Prostate gland (tissue), 2 donors: ENCODE measurements at regions not wholly inside any gene's neighbourhood (a gene's known extent, or its start where the extent isn't known, plus 50 kb on each side); places are given as distances from the start of the nearest gene placed in this dataset.

Experiments
- POLR2A ChIP-seq: fragments of 450-650 bp; IDR thresholded peaks from one replicate; pipeline ENCODE4 v1.6.1; 2016; ENCODE audit warnings: antibody characterized with exemption, mild to moderate bottlenecking
- POLR2AphosphoS5 ChIP-seq: sonication (generic); formaldehyde crosslinking; IDR thresholded peaks from one replicate; pipeline ENCODE4 v1.6.1; 2017; ENCODE audit warnings: antibody characterized with exemption
- TF ChIP-seq, protein P1 (sequence below), 4 experiments: fragments of 200-600 bp in 2 of 4; fragments of 450-650 bp in 2 of 4; sonication (generic) in 2 of 4; IDR thresholded peaks; 1 replicate in 3 of 4; 2 replicates in 1 of 4; pipeline ENCODE4 v1.5.1; 2016 to 2019; ENCODE audit warnings: antibody characterized with exemption in 4 of 4, mild to moderate bottlenecking in 2 of 4, moderate library complexity in 2 of 4

DNA sequence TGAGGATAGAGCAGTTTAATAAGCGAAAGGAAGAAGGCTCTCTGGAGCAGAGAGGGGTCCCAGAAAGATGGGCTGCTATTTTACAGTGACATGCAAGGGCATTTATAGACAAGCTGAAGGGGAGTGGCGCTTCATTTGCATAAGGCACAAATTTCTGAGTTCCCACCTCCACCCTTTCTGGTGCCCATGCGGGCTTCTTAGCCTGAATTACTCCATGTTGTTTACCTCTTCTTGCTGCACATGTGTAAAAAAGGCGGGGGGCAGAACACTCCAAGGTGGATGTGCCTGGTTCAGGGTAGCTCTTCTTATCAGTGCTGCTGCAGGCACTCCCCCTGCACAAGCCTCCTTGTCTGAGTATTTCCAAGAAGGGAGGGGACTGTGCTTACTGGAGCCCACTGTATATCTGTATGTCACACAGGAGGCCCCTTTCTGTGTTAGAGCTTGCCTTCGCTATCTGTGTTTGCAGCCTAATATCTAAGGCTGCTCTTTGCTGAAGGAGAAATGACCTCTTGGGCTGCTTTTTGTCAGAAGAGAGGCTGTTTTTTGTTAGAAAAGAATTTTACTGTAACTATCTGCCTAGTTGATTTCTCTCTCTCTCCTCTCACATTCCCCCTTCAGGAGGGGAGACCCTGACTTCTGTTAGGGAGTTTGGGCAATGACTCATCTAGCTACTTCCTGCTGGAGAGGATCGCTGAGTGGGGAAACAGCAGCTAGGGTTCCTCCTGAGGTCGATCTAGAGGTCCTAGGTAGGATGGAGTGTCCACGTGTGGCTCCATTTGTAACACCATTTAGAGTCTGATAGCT, 1057.0 kb upstream of the CNTN5 start:
- TF ChIP-seq, protein P1, sequence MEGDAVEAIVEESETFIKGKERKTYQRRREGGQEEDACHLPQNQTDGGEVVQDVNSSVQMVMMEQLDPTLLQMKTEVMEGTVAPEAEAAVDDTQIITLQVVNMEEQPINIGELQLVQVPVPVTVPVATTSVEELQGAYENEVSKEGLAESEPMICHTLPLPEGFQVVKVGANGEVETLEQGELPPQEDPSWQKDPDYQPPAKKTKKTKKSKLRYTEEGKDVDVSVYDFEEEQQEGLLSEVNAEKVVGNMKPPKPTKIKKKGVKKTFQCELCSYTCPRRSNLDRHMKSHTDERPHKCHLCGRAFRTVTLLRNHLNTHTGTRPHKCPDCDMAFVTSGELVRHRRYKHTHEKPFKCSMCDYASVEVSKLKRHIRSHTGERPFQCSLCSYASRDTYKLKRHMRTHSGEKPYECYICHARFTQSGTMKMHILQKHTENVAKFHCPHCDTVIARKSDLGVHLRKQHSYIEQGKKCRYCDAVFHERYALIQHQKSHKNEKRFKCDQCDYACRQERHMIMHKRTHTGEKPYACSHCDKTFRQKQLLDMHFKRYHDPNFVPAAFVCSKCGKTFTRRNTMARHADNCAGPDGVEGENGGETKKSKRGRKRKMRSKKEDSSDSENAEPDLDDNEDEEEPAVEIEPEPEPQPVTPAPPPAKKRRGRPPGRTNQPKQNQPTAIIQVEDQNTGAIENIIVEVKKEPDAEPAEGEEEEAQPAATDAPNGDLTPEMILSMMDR (IDR thresholded peaks at IDR 0.05) = no peak
- TF ChIP-seq POLR2A (no peak), POLR2AphosphoS5 (no peak)
